A172 (cell line): ENCODE measurements at regions not wholly inside any gene's neighbourhood (a gene's known extent, or its start where the extent isn't known, plus 50 kb on each side); places are given as distances from the start of the nearest gene placed in this dataset.
"Not testable (repeated sequence)": the region's sequence is repeated elsewhere in the genome, so short reads cannot be mapped to it uniquely, and the experiment has no call there.

Experiments used
- DNase-seq: peaks from one replicate; pipeline ENCODE4 v3.0.0-alpha.2; 2015; ENCODE audit warnings: low spot score

- peak; percentile 56 for DNase-seq
Measured at GRCh38 chr6:113694278-113695077, 162.7 kb upstream of the MARCKS start.

- no peak for DNase-seq
Measured at GRCh38 chr6:113695516-113695915, 161.6 kb upstream of the MARCKS start.

- no peak for DNase-seq
Measured at GRCh38 chr6:113696960-113697359, 160.2 kb upstream of the MARCKS start.

GRCh38 chr6:113697632-113698410 is 159.3 kb upstream of the MARCKS start:
- DNase-seq: peak; percentile 71

- DNase-seq: no peak
Measured at GRCh38 chr6:113699239-113699638, 157.9 kb upstream of the MARCKS start.

- DNase-seq: no peak
Measured at GRCh38 chr6:113701552-113702254, 155.4 kb upstream of the MARCKS start.

GRCh38 chr6:113707194-113707593 is 150.0 kb upstream of the MARCKS start:
- DNase-seq: no peak

GRCh38 chr6:113709936-113710509 is 147.1 kb upstream of the MARCKS start:
- no peak for DNase-seq

GRCh38 chr6:113713665-113714064 is 143.5 kb upstream of the MARCKS start:
- no peak for DNase-seq

GRCh38 chr6:113718588-113718987 is 138.6 kb upstream of the MARCKS start:
- DNase-seq: no peak

GRCh38 chr6:113719064-113719463 is 138.1 kb upstream of the MARCKS start:
- peak; percentile 40 for DNase-seq

- DNase-seq: no peak
Measured at GRCh38 chr6:113719545-113719944, 137.6 kb upstream of the MARCKS start.

- no peak for DNase-seq
Measured at GRCh38 chr6:113723182-113723581, 134.0 kb upstream of the MARCKS start.

GRCh38 chr6:113724927-113725326 is 132.2 kb upstream of the MARCKS start:
- not testable (repeated sequence) for DNase-seq

- no peak for DNase-seq
Measured at GRCh38 chr6:113731541-113731940, 125.6 kb upstream of the MARCKS start.

- DNase-seq: no peak
Measured at GRCh38 chr6:113732384-113732966, 124.7 kb upstream of the MARCKS start.

- no peak for DNase-seq
Measured at GRCh38 chr6:113733381-113733780, 123.8 kb upstream of the MARCKS start.

- DNase-seq: peak; percentile 26
Measured at GRCh38 chr6:113734982-113735381, 122.2 kb upstream of the MARCKS start.

GRCh38 chr6:113735491-113735890 is 121.7 kb upstream of the MARCKS start:
- DNase-seq: no peak

GRCh38 chr6:113736978-113737377 is 120.2 kb upstream of the MARCKS start:
- no peak for DNase-seq

GRCh38 chr6:113739041-113739655 is 118.0 kb upstream of the MARCKS start:
- DNase-seq: no peak
